Testis (tissue), 2 donors: ENCODE measurements at regions not wholly inside any gene's neighbourhood (a gene's known extent, or its start where the extent isn't known, plus 50 kb on each side); places are given as distances from the start of the nearest gene placed in this dataset.

ENCODE experiments used
- POLR2A ChIP-seq: fragments of 450-650 bp; IDR thresholded peaks from one replicate; pipeline ENCODE4 v1.6.1; 2017; ENCODE audit warnings: antibody characterized with exemption, mild to moderate bottlenecking, moderate library complexity
- TF ChIP-seq, protein P1 (sequence below), 3 experiments: fragments of 450-650 bp in 2 of 3; fragments of 200-600 bp in 1 of 3; sonication (generic) in 1 of 3; IDR thresholded peaks; one replicate each; pipeline ENCODE4 v1.5.1; 2016 to 2019; ENCODE audit warnings: antibody characterized with exemption in 3 of 3, mild to moderate bottlenecking in 2 of 3, moderate library complexity in 1 of 3

DNA sequence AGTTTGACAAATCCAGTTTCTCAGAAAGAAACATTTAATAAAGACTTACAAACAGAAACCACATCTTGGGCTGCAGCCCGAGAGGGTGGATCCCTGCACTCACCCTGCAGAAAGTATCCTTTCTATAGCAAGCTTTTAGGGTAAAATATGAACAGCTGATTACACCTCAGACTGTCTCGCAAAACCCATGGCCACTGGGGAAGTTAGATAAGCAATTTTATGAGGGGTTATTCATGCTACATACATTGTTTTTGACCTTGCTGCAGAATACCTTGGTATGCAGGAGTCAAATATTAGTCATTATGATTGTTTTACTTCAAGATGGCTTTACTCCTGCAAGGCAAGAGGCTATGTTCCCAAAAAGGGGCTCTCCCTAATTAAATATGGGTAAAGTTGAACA, 126.9 kb downstream of the OR2B2 start:
- TF ChIP-seq, protein P1, sequence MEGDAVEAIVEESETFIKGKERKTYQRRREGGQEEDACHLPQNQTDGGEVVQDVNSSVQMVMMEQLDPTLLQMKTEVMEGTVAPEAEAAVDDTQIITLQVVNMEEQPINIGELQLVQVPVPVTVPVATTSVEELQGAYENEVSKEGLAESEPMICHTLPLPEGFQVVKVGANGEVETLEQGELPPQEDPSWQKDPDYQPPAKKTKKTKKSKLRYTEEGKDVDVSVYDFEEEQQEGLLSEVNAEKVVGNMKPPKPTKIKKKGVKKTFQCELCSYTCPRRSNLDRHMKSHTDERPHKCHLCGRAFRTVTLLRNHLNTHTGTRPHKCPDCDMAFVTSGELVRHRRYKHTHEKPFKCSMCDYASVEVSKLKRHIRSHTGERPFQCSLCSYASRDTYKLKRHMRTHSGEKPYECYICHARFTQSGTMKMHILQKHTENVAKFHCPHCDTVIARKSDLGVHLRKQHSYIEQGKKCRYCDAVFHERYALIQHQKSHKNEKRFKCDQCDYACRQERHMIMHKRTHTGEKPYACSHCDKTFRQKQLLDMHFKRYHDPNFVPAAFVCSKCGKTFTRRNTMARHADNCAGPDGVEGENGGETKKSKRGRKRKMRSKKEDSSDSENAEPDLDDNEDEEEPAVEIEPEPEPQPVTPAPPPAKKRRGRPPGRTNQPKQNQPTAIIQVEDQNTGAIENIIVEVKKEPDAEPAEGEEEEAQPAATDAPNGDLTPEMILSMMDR (IDR thresholded peaks at IDR 0.05) = no peak
- TF ChIP-seq POLR2A = no peak
